C4-2B (cell line): ENCODE measurements at regions not wholly inside any gene's neighbourhood (a gene's known extent, or its start where the extent isn't known, plus 50 kb on each side); places are given as distances from the start of the nearest gene placed in this dataset.

Experiments used
- CTCF ChIP-seq: fragments of 450-650 bp; conservative IDR thresholded peaks from 2 replicates; pipeline ENCODE4 v1.5.1; 2017; ENCODE audit warnings: mild to moderate bottlenecking
- ZFX ChIP-seq: fragments of 450-650 bp; IDR thresholded peaks from 2 replicates; pipeline ENCODE4 v1.6.1; 2017

- TF ChIP-seq CTCF (no peak), ZFX (no peak)
Observed at GRCh38 chr15:95970326-95970725, 360.2 kb upstream of the NR2F2 start.
